IPS-18c (cell line): ENCODE measurements at regions not wholly inside any gene's neighbourhood (a gene's known extent, or its start where the extent isn't known, plus 50 kb on each side); places are given as distances from the start of the nearest gene placed in this dataset.
"Not testable (repeated sequence)": the region's sequence is repeated elsewhere in the genome, so short reads cannot be mapped to it uniquely, and the experiment has no call there.

Source experiments
- H3K4me3 ChIP-seq: 2 replicates; pipeline ENCODE4 v1.7.0; 2013; ENCODE audit warnings: low read depth, mild to moderate bottlenecking, low read length, moderate library complexity; ENCODE audit not compliant: insufficient read depth
- H3K9me3 ChIP-seq: one replicate; pipeline ENCODE4 v1.6.1; 2013; ENCODE audit warnings: mild to moderate bottlenecking, low read length, moderate library complexity; ENCODE audit not compliant: control insufficient read depth, insufficient read depth

DNA sequence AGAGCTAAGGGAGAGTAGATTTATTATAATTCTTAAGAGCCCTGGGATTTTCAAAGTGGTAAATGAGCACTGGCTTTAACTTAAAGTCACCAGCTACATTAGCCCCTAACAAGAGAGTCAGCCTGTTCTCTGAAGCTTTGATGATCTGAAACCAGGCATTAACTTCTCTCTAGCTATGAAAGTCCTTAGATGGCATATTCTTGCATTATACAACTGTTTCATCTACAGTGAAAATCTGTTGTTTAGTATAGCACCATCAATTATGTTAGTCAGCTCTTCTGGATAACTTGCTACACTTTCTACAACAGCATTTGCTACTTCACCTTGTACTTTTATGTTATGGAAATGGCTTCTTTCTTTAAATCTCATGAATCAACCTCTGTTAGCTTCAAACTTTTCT, 1046.7 kb downstream of the HACE1 start:
- H3K9me3 ChIP-seq, result no peaks in the 10 kb centered on the region
- no peak overlapping the region for H3K4me3 ChIP-seq

DNA sequence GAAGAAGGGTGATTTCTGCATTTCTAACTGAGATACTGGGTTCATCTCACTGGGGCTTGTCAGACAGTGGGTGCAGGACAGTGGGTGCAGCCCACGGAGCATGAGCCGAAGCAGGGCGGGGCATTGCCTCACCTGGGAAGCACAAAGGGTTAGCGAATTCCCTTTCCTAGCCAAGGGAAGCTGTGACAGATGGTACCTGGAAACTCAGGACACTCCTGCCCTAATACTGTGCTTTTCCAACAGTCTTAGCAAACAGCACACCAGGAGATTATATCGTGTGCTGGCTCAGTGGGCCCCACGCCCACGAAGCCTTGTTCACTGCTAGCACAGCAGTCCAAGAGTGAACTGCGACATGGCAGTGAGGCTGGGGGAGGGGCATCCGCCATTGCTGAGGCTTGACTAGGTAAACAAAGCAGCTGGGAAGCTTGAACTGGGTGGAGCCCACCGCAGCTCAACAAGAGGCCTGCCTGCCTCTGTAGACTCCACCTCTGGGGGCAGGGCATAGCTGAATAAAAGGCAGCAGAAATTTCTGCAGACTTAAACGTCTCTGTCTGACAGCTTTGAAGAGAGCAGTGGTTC, 1057.7 kb downstream of the HACE1 start:
- not testable (repeated sequence) for H3K4me3 ChIP-seq, H3K9me3 ChIP-seq

DNA sequence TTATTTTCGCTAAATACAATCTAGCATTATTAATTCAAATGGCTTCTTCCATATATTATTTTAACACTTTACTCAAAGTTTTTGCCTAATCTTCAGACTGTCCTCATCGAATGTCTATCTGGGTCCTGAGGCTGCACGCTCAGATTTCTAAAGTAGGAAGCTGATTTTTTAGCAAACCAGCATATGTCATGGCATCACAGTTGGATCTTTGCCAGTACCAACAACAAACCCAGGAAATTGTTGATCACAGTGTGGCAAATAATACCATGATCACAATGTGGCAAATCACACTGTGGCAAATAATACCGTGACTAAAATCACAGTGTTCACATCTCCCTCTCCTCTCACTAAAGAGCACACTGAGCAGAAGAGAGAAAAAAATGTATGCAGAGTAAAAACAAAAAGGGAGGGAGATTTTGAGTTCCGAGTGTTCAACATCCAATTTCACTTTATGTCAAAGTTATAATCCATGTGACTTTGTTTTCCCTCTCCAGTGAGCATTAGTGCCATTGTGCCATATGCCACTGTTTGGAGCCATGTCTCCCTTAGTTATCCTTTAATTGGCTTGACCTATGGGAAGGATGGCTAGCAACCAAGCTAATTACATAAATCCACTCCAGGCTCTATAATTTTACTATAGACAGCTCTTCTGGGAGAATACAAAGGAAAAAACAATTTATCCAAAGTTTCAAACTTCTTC, 1059.6 kb downstream of the HACE1 start:
- no peaks in the 10 kb centered on the region for H3K9me3 ChIP-seq
- no peak overlapping the region for H3K4me3 ChIP-seq

DNA sequence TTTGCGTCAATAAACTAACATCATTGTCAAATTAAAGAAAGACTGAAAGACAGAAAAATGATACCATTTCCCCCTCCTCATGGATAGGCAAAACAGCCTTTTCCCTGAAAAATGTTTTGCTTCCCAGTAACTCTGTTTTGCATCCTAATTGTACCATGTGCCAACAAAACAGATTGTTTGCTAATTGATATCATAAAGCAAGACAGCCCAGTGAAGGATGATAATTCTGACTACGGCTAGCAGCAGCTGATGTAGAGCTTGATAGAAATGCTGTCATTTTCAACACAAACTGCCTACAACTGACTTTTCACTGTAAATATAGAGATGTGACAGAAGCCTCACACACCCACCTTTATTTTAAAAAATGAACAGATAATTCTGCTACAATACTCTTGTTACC, 1061.6 kb downstream of the HACE1 start:
- no peaks in the 10 kb centered on the region for H3K9me3 ChIP-seq
- H3K4me3 ChIP-seq, result no peak overlapping the region

DNA sequence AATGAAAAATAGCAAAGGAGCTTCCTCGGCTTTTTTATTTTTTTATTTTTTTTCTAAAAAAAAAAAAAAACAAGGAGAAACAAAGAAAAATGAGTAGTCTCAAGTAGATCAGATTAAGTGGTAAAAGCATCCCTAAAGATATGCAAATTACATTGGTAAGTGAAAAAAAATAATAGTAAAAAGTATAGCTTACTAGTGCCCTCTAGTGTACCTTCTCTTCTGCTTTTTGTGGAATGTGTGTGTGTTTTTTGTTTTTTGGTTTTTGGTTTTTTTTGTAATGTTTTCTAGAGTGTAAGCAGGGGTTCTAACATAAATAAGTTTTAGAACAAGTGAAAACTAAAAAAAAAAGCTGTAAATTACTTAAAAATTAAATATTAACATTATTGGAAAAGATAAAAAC, 1062.0 kb downstream of the HACE1 start:
- Histone ChIP-seq H3K4me3 (no peak overlapping the region), H3K9me3 (no peaks in the 10 kb centered on the region)

DNA sequence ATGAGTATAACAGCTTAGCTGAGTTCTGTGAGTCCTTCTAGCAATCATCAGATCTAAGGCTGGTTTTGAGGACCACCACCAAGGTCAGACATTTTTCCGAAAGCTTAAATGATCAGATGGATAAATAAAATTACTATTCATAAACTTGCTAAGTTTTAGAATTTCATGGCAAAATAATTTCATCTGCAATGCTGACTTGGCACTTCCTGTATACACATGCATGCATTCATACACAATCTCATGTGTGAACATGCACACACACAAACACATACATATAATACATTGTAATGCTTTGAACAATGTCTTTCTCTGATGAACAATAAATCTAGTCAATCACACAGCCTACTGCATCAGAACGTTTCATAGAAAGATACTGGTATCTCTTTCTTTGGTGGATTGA, 1068.3 kb downstream of the HACE1 start:
- Histone ChIP-seq H3K4me3 (no peak overlapping the region), H3K9me3 (no peaks in the 10 kb centered on the region)

DNA sequence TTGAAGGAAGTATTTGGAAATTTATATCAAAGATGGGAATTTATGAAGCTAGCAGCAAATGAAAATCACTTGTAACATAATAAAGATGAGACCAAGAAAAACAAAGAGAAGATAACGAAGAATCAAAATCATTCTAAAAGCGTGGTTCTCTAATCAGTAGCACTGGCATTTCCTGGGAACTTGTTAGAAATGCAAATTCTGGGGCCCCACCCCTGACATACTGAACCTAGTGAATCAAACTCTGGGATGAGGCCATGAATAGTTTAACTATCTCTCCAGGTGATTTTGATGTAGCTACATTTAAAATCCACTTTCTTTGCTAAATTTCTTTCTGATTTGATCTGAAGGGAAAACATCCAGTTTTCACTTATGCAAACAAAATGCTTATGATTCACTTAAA, 1075.6 kb downstream of the HACE1 start:
- no peaks in the 10 kb centered on the region for H3K9me3 ChIP-seq
- H3K4me3 ChIP-seq, result no peak overlapping the region

DNA sequence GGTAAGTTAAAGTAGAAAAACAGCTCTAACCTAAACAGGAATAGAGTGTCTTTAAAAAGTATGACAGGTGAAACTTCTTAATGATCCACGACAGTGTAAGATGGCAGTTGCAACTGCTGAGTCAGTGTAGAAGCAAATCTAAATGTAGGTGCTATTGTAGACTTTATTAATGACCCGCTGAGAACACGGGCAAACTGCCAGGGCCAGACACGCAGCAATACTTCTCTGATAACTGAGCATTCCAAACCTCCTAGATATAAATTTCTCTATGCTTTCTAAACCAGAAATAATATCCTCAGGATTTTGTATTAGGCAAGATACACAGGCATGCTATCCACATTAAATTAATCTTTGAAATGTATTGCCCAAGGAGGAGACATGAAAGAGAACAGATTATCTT, 1076.4 kb downstream of the HACE1 start:
- H3K9me3 ChIP-seq, result no peaks in the 10 kb centered on the region
- H3K4me3 ChIP-seq, result no peak overlapping the region

DNA sequence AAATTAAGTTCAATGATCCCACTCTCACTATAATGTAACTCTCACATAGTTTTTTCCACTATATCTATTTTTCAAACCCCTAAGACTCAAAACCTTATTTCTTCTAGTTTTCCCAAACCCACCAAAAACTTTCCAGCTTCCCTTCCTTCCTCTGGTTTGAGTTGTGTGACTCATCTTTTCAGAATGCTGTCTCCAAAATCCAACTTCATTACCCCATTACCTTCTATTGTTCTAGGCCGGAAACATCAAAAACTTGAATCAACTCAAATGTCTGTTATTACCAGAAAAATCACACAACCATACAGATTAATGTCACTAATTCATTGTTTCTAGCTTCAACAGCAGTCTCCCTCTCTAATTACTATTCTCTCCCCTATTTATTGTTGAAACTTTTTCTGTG, 1090.3 kb downstream of the HACE1 start:
- Histone ChIP-seq H3K9me3 (no peaks in the 10 kb centered on the region), H3K4me3 (no peak overlapping the region)

DNA sequence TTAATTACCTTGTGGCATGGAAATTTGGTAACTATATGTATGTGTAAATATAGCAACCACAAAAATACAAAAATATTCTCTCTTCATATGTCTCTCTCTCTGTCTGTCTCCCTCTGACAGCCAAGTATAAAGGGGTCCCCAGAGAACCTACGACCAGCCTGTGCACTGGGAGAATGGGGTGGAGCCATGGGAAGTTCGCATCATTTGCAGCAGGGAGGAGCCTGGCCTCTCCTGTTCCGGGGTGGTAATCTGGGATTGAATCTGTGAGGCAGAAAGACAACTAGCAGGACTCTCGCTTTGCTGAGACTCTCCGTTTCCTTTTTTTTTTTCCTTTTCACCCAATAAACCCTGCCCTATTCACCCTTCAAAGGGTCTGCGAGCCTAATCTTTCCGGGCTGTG, 1109.1 kb downstream of the HACE1 start:
- Histone ChIP-seq H3K9me3 (no peaks in the 10 kb centered on the region), H3K4me3 (no peak overlapping the region)

DNA sequence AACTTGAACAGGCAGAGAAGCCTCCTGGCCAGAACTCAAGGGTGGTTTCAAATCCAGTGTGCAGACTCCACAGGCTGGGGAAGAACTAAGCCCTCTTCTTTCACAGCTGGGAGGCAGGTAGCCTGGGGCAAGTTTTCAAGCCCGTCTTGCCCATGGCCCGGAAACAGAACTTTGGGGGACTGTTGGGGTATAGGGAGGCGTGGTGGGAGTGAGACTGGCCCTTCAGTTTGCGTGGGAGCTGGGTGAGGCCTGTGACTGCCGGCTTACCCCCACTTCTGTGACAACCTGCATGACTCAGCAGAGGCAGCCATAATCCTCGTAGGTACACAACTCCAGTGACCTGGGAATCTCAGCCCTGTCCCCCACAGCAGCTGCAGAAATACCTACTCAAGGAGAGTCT, 1125.7 kb downstream of the HACE1 start:
- H3K4me3 ChIP-seq, result no peak overlapping the region

DNA sequence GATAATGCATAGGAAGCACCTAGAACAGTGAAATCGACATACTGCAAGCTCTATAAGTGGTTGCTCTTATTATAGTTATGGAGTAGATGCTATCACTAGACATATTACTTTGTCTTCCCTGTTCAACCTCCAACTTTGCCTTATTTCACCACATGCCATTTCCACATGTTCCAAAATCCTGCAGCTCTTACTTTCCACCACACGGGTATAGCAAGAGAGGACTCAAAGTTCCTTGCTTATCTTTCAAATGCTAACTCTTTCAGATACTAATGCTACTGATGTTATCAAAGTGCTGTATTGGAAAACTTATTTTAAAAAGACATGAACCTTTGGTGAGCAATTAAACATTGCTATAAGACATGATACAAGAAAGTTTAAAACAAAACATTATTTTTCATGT, 1130.1 kb downstream of the HACE1 start:
- H3K4me3 ChIP-seq, result no peak overlapping the region
- peaks cover 4% of the 10 kb centered on the region for H3K9me3 ChIP-seq

More for the DNA sequence above, 1125.7 kb downstream of the HACE1 start:
- H3K9me3 ChIP-seq, result peaks cover 4% of the 10 kb centered on the region

DNA sequence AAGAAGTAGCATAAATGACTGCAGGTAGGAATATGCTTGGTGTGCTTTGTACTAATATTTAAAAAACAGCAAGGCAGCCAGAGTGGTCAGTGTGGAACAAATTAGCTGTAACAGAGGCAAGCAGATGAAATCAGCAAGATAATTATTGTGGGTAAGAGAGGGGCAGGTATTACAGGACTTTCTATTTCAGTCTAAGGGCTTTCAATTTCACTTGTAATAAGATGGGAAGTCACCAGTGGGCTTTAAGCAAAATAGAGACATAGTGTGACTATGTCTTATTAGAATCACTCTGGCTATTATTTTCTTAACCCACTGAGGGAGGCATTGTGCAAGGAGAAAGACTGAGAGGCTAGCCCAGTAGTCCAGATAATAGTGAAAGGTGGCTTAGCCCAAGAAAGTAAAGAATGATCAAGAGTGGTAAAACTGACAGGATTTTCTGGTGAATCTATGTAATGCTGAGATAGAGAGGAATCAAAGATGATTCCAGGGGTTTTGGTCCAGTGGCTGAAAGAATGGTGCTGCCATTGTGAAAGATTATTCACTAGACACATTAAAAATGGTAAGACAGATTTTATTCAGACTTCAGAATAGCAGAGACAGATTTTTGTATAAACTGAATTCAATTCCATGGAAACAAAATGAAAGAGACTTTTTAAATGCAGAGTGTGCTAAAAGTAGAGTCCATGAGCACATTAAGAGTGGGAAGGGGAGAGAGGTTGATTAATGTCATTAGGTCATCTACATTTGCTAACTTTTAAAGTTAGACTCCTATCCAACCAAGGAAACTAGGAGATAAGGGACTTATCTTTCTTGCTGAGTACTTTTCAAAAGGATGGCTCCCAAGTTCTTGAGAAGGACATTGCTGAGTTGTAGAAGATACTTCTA, 1136.0 kb downstream of the HACE1 start:
- Histone ChIP-seq H3K9me3 (no peaks in the 10 kb centered on the region), H3K4me3 (no peak overlapping the region)

DNA sequence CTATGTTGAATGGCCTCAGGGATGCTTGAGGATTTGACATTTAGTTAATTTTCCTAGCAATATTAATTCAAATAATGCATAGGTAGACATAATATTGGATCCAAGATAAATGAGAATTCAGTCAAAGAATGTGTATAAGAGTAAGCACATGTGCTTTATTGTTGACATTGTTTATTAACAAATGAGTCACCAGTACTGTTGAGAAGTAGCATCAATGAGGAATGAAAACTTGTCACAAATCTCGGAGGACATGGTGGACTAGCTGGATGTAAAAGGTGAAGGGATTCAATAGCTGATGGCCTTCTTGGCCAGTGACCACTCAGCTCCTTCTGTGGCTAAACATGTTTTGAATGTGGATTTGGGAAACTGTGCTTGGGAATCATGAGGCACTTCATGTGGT, 1137.0 kb downstream of the HACE1 start:
- no peaks in the 10 kb centered on the region for H3K9me3 ChIP-seq
- H3K4me3 ChIP-seq, result no peak overlapping the region

DNA sequence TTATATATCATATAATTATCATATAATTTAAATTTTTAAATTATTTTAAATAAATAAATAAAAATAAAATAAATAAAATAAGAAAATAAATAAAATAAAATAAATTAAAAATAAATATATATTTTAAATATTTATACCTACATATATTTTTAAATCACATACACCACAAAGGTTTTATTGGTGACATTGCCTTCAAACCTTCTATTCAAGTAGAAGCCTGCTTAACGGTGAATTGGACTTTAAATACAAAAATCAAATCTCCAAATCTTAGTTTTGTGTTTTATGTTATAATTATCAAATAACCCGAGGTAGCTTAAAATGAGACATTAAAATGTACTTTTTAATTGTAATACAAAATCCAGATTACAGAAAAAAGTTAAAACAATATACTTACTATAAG, 1137.8 kb downstream of the HACE1 start:
- H3K9me3 ChIP-seq, result no peaks in the 10 kb centered on the region
- H3K4me3 ChIP-seq, result no peak overlapping the region

DNA sequence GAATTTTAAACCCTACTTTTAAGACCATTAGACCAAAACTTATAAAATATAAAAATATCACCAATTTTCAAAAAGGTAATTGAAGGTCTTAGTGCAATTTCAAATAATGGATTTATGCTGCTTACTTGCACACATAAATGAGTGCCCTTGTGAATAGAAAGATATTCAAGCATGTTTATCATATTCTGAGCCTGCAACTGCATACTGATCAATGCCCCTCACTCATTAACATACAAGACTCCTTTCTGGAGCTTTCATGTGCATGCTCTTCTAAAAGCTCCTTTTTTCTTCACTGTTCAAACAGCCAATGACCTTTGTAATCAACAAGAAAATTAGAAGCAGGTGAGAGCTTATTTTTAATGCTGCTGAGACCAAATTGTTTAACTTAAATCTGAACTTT, 1139.3 kb downstream of the HACE1 start:
- Histone ChIP-seq H3K9me3 (no peaks in the 10 kb centered on the region), H3K4me3 (no peak overlapping the region)

DNA sequence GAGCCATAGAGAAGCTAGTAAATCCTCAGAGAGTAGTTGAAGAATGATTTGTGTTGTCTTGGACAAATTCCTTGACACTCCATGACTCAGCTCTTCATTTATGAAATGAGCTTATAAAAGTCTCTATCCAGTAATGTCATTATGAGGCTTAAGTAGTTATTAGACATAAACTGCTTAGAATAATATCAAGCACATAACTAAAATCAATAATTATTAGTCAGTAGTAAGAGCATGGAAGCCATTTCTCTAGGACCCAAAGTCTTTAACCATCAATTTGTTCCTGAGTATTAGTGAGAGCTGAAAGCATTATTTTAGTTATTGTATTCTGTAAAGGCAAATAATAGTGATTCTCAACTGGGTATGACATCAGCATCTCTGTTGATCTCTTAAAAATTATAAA, 1140.2 kb downstream of the HACE1 start:
- no peaks in the 10 kb centered on the region for H3K9me3 ChIP-seq
- no peak overlapping the region for H3K4me3 ChIP-seq

DNA sequence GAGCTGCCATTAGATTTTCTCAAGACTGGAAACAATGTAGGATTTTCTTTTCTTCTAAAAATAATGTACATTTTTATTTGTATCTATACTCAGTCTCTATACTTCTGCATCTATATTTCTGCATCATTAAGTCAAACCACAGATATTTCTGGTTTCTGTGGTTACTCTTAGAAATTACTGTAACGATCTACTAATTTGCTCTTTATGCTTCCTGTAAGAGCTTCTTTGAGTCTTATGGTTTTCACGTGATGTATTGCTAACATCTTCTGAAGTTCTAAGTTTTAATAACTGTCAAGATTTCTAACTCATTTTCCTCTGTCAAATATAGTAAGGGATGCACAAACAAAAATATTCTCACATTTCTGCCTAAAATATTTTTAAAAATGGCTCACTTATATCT, 1144.5 kb downstream of the HACE1 start:
- H3K4me3 ChIP-seq, result no peak overlapping the region
- no peaks in the 10 kb centered on the region for H3K9me3 ChIP-seq
